HUES48 (cell line): ENCODE measurements at regions not wholly inside any gene's neighbourhood (a gene's known extent, or its start where the extent isn't known, plus 50 kb on each side); places are given as distances from the start of the nearest gene placed in this dataset.

Experiments used
- H3K27ac ChIP-seq: one replicate; pipeline ENCODE4 v1.7.0; 2013; ENCODE audit warnings: low read depth, low read length, inconsistent platforms
- H3K27me3 ChIP-seq: 2 replicates; pipeline ENCODE4 v1.6.1; 2013; ENCODE audit warnings: mild to moderate bottlenecking, low read length; ENCODE audit not compliant: control insufficient read depth, insufficient read depth
- H3K36me3 ChIP-seq: 2 replicates; pipeline ENCODE4 v1.6.1; 2013; ENCODE audit warnings: low read length; ENCODE audit not compliant: control insufficient read depth, insufficient read depth
- H3K4me1 ChIP-seq: 2 replicates; pipeline ENCODE4 v1.6.1; 2013; ENCODE audit warnings: mild to moderate bottlenecking, low read length; ENCODE audit not compliant: control insufficient read depth, insufficient read depth
- H3K4me3 ChIP-seq: 2 replicates; pipeline ENCODE4 v1.5.1; 2013; ENCODE audit warnings: mild to moderate bottlenecking, low read depth, low read length
- H3K9ac ChIP-seq: 2 replicates; pipeline ENCODE4 v1.6.1; 2013; ENCODE audit warnings: mild to moderate bottlenecking, low read depth, low read length, moderate library complexity
- H3K9me3 ChIP-seq: 2 replicates; pipeline ENCODE4 v1.6.1; 2013; ENCODE audit warnings: low read length; ENCODE audit not compliant: control insufficient read depth, insufficient read depth

DNA sequence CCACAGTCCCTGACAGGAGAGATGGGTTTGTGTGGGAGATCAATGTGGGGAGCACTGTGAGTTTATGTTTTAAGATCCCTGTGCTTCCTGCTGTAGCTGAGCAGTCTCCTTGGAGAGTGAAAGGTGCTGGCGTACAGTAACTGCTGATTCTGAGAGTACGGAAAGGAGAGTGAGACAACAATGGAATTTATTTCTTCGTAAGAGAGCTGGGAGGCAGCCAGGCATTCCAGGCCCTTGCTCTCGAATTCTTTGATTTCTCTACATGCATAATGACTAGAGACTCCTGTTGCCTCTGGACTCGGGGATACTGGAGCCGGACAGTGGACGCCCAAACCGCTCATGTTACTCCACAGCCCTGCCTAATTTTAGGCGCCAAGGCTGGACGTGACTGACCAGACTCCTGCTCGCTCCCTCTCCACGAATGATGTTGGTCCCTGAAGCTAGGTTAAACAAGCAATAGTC, 131.0 kb upstream of the PHACTR1 start:
- no peak overlapping the region for H3K9ac ChIP-seq
- H3K9me3 ChIP-seq = no peaks in the 10 kb centered on the region
- H3K27ac ChIP-seq = no peak overlapping the region
- H3K27me3 ChIP-seq = no peaks in the 10 kb centered on the region
- H3K4me3 ChIP-seq = no peak overlapping the region
- H3K4me1 ChIP-seq = no peaks in the 10 kb centered on the region; the same call in 1 of the 2 replicates
- no peaks in the 10 kb centered on the region for H3K36me3 ChIP-seq

DNA sequence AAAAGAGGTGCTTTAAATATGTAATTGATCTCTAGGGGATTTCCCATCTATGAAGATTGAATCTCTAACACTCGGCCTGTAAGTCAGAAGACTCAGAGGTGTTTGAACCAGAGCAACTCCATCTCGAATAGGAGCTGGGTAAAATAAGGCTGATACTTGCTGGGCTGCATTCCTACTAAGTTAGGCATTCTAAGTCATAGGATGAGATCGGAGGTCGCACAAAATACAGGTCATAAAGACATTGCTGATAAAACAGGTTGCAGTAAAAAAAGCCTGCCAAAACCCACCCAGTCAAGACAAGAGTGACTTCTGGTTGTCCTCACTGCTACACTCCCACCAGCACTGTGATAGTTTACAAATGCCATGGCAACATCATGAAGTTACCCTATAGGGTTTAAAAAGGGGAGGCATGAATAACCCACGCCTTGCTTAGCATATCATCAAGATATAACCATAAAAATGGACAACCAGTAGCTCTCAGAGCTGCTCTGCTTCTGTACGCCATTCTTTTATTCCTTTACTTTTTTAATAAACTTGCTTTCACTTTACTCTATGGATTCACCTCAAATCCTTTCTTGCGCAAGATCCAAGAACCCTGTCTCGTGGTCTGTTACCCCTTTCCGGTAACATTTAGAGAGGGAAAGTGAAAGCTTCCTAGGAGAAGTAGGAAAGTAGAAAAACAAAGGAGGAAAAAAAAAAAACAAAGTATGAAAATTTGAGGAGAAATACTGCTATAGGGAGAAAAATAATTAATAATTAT, 129.7 kb upstream of the PHACTR1 start:
- no peak overlapping the region for H3K4me3 ChIP-seq
- H3K36me3 ChIP-seq = no peaks in the 10 kb centered on the region
- H3K4me1 ChIP-seq = no peaks in the 10 kb centered on the region; the same call in 1 of the 2 replicates
- no peak overlapping the region for H3K9ac ChIP-seq
- no peaks in the 10 kb centered on the region for H3K9me3 ChIP-seq
- no peak overlapping the region for H3K27ac ChIP-seq
- H3K27me3 ChIP-seq = no peaks in the 10 kb centered on the region

DNA sequence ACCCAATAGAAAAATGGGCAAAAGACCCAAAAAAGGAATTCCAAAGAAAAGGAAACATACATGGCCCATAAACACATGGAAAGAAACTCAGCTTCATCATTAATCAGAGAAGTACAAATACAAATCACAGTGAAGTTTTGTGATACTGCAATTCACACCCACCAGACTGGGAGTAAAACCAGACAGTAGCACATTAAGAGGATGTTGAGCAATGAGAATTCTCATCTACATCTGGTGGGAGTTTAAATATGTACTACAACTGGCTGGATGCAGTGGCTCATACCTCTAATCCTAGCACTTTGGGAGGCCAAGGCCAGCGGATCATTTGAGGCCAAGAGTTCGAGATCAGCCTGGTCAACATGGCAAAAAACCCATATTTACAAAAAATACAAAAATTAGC, 125.7 kb upstream of the PHACTR1 start:
- no peak overlapping the region for H3K27ac ChIP-seq
- no peaks in the 10 kb centered on the region for H3K27me3 ChIP-seq
- no peaks in the 10 kb centered on the region for H3K36me3 ChIP-seq
- H3K4me1 ChIP-seq = no peaks in the 10 kb centered on the region; the same call in 1 of the 2 replicates
- H3K4me3 ChIP-seq = no peak overlapping the region
- no peak overlapping the region for H3K9ac ChIP-seq
- H3K9me3 ChIP-seq = no peaks in the 10 kb centered on the region

DNA sequence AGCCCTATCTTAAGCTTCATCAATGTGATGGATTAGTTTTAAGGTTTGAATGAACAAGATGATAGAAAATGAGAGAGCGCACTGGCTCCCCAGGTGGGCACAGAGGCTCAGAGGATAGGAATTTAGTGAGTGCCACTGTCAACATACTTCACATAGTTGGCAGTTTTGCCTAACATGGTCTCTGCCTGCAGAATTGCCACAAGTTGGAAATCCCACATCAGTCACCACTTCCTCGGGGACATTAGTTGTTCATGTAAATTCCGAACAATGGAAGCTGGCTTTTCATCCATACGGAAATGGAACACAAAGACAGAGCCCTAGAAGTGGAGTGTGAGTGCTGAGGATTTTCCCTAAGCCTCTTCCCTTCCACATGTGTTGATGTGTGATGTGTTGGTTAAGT, 123.9 kb upstream of the PHACTR1 start:
- H3K9ac ChIP-seq = no peak overlapping the region
- no peaks in the 10 kb centered on the region for H3K9me3 ChIP-seq
- no peaks in the 10 kb centered on the region for H3K4me1 ChIP-seq
- H3K27me3 ChIP-seq = no peaks in the 10 kb centered on the region
- H3K4me3 ChIP-seq = no peak overlapping the region; the same call in 1 of the 2 replicates
- no peaks in the 10 kb centered on the region for H3K36me3 ChIP-seq
- H3K27ac ChIP-seq = no peak overlapping the region

DNA sequence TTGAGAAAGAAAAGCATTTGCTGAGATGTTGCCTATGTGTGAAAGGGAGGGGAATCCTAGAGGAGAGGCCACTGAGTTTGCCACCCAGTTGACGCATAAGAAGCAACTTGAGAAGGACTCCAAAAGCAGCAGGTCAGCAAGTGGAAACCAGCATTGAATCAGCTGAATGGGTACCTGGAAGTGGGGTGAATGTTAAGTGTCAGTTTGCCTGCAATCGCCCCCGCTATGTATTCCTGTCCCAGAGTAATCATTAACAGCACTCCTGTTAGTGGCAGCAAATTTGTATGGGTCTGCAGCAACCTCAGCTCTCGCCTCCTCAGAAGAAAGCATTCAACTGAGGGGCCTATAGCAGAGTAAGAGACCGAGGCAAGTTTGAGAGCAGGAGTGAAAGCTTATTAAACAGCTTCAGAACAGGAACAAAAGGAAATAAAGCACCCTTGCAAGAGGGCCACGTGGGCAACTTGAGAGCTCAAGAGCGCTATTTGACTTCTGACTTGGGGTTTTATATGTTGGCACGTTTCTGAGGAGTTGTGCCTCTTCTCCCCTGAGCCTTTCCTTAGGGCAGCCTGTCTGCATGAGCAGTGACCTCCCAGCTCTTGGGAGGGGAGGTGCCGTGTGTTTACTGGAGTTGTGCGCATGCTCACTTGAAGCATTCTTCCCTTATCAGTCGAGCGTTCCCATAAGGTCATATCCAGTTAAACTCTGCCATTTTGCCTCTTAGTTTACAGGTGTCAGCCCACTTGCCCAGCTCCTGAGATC, 122.6 kb upstream of the PHACTR1 start:
- Histone ChIP-seq H3K9me3 (no peaks in the 10 kb centered on the region), H3K9ac (no peak overlapping the region), H3K36me3 (no peaks in the 10 kb centered on the region), H3K27ac (no peak overlapping the region), H3K27me3 (no peaks in the 10 kb centered on the region), H3K4me3 (no peak overlapping the region), H3K4me1 (no peaks in the 10 kb centered on the region)

DNA sequence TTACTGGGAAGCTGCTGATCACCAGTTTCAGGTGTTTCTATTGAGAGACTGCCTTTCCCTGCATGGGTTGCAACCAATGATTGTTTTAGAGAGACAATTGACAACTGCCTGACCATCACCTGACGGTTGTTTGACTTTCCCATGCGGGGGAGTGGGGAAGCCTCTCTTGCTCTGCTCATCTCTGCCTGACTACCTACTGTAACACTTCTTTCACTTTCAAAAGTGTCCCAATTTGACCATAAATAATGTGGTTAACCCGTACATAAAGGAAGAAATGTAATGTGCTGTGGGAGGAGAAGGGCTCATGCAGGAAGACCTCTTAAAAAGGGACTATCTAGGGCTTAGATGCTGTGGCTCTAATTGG, 122.1 kb upstream of the PHACTR1 start:
- Histone ChIP-seq H3K9ac (no peak overlapping the region), H3K4me3 (no peak overlapping the region), H3K27me3 (no peaks in the 10 kb centered on the region), H3K27ac (no peak overlapping the region), H3K36me3 (no peaks in the 10 kb centered on the region), H3K9me3 (no peaks in the 10 kb centered on the region), H3K4me1 (no peaks in the 10 kb centered on the region)

DNA sequence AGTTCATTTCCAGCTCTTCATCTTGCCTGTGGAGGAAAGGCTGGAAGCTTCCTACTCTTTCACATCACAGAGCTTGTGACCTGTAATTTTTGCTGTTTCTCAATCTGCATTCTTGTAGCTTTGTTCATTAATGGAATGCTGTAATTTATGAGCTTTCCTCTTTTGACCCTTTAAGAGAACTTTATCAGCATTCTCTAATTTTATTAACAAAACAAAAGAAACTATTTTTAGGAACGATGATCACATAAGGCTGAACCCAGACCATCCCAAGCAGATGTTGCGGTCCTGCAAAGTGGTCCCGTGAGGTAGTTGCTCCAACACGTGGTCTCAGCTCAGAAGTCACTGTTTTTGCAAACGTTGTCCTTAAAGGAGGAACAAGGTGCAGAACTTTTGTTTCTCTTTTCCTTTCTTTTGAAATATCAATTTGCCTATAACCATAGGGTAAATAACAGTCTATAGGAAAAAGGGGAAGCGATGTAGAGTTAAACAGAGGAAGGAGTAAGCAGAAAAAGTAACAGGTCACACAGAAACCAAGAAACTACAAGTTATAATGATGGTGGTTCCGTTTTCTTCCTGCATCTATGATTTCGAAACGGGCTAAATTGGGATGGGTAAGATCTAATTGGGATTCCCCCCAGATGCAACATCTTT, 121.3 kb upstream of the PHACTR1 start:
- H3K9me3 ChIP-seq = no peaks in the 10 kb centered on the region
- H3K27ac ChIP-seq = no peak overlapping the region
- H3K4me3 ChIP-seq = no peak overlapping the region
- H3K27me3 ChIP-seq = no peaks in the 10 kb centered on the region
- no peak overlapping the region for H3K9ac ChIP-seq
- no peaks in the 10 kb centered on the region for H3K4me1 ChIP-seq
- H3K36me3 ChIP-seq = no peaks in the 10 kb centered on the region

DNA sequence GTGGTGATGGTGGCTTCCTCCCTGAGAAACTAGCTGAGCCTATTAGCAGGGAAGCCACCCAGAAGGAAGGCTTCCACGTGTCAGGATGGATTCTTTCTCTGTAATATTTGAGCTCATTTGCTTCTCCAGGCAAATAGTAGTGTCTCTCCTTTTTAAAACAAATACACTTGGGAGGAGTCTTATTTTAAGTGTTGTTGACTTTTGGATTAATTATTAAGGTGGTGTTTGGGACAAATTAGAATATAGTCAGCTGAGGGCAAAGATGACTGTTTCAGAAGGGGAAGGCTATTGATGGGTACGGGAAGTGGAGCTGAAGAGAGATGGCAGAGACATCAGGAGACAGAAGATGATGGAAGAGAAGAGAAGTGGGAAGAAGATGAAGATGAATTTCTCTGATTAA, 119.8 kb upstream of the PHACTR1 start:
- Histone ChIP-seq H3K9me3 (no peaks in the 10 kb centered on the region), H3K4me3 (no peak overlapping the region), H3K27ac (no peak overlapping the region), H3K9ac (no peak overlapping the region), H3K4me1 (no peaks in the 10 kb centered on the region), H3K36me3 (no peaks in the 10 kb centered on the region), H3K27me3 (no peaks in the 10 kb centered on the region)

DNA sequence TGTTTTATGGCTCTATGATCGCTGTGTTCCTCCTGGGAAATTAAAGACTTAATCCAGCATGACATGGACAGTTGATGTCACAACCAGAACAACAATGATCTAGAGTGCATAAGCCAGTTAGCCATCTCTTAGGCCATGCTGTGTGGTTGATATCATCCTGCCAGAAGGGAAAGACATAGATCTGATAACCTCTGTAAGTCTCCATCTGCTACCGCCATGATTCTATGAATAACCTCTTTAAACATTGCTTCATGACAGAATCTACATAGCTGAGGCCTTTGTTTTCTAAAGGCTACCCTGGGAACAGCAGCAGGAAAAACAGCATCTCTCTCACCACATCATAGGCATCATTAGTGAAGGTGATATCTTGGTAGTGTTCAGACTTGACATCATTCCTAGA, 117.6 kb upstream of the PHACTR1 start:
- Histone ChIP-seq H3K4me1 (peaks cover 10% of the 10 kb centered on the region; the same call in 1 of the 2 replicates), H3K27ac (no peak overlapping the region), H3K4me3 (no peak overlapping the region), H3K9ac (no peak overlapping the region), H3K36me3 (no peaks in the 10 kb centered on the region), H3K9me3 (no peaks in the 10 kb centered on the region), H3K27me3 (no peaks in the 10 kb centered on the region)

DNA sequence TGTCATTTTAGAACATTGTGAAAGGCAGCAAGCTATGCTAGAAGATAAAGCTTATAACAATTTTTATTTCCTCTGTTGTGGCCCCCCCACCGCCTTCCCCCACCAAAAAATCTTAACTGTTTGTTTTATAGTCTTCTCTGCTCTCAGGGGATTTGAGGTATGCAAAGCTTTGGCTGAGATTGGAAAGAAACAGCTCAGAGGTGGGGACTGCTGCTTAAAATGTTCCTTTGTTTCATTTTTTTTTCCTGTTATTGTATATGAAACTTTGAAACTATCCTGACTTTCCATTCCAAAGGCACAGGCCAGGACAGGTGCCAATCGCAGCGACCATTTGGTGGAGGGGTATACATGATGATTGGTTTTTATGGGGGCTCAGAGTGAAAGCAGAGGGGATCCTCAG, 114.7 kb upstream of the PHACTR1 start:
- Histone ChIP-seq H3K27ac (no peak overlapping the region), H3K9ac (no peak overlapping the region), H3K27me3 (no peaks in the 10 kb centered on the region), H3K4me3 (no peak overlapping the region), H3K9me3 (no peaks in the 10 kb centered on the region), H3K36me3 (no peaks in the 10 kb centered on the region), H3K4me1 (peaks cover 10% of the 10 kb centered on the region; the same call in 1 of the 2 replicates)

DNA sequence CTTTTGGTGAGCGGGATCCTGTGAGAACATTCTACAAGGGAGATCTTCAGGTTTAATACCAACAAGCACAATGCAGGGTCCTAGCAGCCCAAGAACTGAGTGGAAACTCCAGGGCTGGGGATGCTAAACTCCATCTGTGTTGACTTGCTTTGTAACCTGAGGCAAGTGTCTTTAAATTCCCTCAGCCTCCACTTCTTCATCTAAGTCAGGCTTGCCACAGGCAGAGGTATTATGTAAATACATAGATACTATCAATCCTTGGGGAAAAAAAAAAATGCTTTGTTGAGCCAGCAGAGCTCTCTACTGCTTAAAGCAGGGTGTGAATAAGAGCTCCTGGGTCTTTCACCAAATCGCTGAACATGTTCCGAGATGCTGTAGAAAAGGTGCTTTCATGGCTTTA, 114.2 kb upstream of the PHACTR1 start:
- Histone ChIP-seq H3K27me3 (no peaks in the 10 kb centered on the region), H3K9ac (no peak overlapping the region), H3K9me3 (no peaks in the 10 kb centered on the region), H3K4me3 (no peak overlapping the region), H3K27ac (no peak overlapping the region), H3K36me3 (no peaks in the 10 kb centered on the region), H3K4me1 (peaks cover 10% of the 10 kb centered on the region; the same call in 1 of the 2 replicates)
